HG02870 (cell line): ENCODE measurements at regions not wholly inside any gene's neighbourhood (a gene's known extent, or its start where the extent isn't known, plus 50 kb on each side); places are given as distances from the start of the nearest gene placed in this dataset.

Experiments used
- ATAC-seq: cut with Tn5 transposase; IDR thresholded peaks from one replicate; pipeline ENCODE4 v1.9.1; 2021; ENCODE audit warnings: mild to moderate bottlenecking, moderate library complexity; ENCODE audit not compliant: unreplicated experiment

DNA sequence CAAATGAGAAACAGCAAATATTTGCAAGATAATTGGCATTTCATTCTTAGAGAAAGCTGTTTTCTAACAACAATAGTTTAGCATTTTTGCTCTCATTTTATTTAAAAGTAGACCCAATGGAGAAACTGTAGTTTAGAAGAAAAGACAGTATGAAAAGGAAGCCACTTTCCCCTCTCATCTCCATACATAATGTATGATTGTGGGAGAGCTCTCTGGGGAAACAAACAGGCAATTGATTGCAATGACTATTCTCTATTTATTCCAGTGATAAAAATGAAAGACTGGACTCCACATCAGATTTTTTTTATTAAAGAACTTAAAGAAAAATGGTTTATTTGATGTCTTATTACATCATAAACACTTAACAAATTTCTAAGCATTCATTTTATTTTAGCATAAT, 116.8 kb upstream of the SASH1 start:
- no peak for ATAC-seq

DNA sequence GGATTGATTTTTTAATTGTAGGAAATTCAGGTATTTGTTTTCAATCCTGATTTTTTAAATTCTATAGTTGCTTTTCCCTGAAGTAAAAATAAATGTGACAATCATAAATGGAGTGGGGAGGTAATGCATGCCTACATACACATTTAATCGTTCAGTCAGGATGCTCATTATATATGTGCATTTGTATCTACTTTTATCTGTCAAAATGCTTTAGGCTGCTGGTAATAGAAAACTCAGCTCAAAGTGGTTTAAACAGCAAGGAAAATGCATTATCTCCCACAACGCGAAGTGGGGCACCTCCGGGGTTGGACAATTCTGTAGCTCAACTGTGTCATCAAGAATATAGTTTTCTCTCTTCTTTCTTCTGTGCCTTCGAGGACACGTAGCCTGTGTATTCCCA, 116.4 kb upstream of the SASH1 start:
- ATAC-seq = no peak

DNA sequence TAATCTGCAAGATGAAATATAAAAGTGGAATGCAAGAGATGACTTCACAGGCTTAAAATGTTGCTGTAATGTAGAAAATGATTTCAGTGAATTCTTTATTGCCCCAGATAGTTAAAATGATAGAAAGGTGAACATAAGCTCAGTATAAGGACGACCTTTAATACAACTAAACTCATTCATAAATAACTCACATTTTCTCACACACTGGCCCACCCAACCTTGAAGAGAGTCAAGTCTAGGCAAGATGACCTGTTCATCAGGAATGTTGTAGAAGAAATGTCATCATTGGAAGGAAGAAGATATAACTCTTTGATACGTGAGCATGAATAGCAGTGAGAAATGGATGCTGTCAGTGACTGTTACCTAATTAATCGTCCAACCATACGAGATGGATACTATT, 111.1 kb upstream of the SASH1 start:
- no peak for ATAC-seq

DNA sequence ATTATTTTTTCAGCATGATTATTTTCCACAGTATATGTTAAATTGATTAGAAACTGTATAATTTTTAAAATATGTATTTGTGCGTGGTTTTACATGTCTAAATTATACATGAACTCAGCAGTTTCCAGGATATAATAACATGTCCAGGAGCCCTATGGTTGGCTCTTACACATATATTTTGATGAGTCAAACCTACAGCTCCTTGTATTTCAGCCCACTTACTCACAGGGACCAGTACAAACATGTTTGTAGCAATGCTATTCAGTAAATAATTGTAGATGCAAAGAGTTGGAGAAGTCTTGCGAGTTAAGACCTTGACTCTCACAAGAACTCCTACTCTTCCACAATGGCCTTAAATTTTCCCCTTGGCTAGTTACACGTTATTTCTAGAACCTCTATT, 107.2 kb upstream of the SASH1 start:
- ATAC-seq = no peak

DNA sequence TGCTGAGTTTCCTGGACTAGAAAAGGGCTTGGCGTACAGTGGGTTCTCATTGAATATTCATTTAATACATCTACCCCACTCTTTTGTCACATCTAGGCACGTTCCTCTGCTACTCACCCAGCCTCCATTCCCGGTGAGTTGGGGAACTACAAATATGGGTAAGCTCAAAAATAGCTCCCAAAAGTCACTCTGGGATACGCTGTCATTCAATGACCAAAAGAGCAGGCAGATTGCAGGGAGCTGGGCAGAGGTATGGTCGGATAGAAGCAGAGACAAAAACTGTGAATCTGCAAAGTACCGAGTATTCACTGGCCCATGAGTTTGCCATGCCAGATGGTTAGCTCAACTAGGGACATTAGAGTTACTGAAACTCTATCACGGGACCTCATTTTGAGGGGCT, 103.9 kb upstream of the SASH1 start:
- ATAC-seq = no peak

DNA sequence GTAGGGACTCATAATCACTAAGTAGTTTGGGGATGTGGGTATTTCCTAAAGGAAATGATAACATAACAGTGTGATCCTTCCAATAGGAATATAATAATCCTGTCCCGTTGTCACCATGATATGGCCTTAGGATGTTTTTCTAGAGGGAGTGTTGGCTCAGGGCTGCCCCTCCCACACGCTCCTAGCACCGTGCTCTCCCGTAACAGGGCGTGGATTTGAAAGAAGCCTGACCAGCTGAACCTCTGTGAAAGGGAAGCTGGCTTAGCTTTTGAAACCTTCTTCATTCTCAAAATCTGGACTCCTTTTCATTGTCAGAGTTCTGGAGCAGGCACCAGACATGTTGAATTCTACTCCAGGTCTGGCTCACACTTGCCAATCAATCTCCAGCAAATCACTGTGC, 103.4 kb upstream of the SASH1 start:
- no peak for ATAC-seq

DNA sequence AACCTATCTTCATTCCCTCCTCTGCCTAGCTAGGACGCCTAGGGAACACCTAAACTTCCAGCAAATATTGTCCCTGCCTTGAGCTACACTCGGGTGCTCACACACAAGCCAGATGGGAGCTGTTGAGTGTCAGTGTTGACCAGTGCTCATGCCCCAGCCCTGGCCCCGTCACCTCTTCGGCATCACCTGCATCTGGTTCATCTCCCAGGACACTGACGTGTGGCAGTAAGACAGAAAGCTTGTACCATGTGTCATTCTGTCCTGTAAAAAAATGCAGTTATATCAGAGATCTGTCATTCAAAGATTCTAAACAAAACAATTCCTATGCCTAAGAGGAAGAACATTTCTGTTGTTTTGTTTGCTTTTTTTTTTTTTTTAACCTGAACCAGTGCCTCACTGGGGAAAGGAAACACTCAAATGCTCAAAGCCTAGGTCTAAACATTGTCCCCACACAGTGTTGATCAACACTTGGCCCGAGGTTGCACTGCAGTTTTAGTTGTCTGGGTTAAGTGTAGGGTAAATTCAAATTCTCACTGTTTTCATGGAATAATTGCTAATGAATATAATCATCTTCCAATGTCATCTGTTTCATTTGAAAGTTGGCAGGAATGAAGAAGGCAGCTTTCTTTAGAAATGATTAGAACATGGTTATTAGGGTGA, 102.7 kb upstream of the SASH1 start:
- ATAC-seq = no peak

DNA sequence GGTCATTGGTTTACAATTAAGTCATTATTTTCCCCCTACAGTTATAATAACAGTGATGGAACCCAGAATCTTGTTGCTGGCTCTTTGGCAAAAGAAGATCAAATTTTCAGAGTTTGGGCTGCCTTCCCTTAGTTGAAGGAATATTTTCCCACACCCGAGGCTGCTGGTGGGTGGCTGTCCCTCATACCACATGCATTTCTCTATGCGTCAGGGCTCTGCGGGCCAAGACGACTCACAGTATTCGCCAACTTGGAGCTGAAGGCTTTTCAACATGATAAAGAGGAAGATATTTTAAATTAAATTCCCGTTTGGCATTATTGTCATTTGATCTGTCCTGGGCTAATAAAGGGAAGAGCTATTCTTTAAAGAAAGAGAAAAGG, 102.2 kb upstream of the SASH1 start:
- no peak for ATAC-seq

DNA sequence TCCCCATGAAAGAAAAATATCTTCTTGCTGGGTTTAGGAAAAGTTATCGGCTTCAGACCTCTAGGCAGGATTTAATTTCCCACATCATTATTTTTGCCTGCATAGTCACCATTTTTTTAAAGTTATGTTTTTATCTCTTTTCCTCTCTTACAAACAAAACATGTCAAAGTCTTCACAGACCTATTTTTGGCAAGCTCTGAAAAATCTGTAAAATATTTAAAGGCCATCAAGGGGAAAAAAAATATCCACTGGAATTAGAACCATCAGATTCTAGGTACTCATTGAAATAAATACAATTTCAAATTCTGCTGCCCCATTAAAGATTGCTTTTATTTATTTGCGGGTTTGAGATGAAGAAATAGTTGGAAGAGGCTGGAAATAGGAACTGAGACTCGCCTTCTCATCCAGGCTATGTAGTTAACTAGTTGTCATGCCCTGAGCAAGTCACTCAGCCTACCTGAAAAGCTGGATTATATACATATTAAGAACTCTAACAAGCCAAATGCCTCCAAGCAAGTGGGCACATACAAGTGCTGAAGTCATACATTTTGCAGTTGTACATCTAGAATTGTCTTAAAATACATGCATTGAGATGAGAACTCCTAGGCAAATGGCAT, 101.7 kb upstream of the SASH1 start:
- ATAC-seq = no peak

DNA sequence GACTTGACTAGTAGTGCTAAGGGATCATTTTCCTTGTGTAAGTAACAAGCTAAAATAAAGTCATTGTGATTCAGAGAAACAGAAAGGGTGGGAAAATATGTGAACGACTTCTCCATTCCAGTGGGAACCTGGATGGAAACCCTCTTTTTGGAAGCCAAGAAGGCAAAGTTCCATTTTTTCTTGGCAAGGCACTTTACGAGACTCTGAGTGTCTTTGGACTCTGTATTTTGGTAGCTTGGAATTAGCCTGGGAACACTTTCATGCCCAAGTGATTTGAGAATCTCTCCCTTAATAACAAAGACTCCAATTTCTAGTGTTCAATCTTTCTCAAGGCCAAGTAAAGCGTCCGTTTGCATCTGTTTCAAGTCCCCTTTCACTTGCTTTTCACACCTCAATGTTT, 100.5 kb upstream of the SASH1 start:
- no peak for ATAC-seq

DNA sequence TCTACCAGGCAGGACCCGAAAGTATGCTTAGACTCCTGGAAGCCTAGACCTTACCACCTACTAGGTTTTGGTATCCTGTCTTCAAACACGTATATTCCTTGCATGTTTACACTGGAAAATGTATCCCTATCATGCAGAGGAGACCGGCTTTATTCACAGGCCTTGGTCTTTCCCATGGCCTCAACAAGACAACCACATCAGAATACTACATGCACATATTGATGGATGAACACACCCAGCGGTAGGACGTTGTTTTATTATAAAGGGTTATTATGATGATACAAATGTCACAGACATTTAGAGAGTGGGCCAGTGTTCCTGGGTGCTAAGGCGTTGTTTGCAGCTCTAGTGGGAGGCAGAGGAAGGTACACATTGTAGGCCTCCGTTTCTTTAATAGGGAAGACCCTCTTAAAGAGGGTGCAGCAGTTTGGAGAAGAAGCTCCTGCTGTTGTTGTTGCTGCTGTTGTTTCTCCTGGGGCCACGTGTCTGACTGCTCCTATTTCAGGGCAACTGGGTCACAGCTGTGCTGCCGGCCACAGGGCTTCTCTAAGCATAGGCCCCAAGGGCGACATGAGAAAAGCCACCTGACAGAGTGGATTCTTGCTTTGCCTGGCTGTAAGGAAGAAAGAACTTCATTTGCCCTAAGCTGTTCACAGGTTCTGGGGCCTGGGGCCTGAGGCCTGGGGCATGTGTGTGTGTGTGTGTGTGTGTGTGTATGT, 98.3 kb upstream of the SASH1 start:
- ATAC-seq = no peak

DNA sequence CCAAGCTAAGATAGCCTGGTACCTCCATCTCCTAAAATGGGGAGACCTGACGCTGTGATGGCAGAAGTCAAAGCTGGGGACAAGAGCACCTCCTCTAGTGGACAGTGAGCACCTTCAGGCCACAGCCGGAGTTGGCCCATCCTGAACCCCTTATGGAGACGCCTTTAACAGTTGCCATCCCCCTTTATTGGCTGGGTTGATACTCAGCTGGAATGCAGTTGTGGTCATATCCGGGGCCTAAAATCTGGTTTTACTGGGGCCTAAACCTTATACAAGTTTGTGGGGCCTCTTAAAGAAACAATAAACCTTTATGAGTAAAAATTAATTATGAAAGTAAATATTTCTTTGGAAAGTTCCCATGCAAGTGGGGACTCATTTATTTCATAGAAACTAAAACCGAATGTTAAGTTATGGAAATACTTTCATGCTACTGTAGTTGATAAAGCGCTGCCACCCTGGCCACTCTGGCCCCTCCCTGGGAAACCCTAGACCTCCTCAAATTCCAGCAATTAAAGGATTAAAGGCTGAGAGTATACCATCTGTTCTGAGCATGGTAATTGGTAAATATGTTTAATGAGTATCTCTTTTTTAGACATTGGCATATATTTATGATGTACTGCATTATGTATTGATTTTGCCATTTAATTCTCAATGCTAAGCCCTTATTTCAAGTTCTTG, 95.1 kb upstream of the SASH1 start:
- ATAC-seq = no peak

DNA sequence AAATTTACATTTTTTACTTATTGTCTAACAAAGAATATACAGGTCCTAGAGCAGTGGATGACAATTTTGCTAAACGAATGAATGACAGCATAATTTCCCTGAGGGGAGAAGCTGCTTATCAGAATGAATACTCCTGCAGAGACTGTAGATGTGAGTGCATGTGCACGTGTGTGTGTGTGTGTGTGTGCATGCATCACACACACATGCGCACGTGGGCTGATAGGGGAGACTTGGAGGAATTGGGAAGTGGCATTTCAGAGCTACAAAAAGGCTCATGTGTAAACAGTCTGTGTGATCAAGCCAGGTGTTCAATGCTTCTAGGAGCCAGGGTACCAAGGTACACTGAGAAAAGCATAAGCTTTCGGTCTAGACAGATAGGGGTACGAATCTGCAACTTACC, 93.5 kb upstream of the SASH1 start:
- ATAC-seq = no peak

DNA sequence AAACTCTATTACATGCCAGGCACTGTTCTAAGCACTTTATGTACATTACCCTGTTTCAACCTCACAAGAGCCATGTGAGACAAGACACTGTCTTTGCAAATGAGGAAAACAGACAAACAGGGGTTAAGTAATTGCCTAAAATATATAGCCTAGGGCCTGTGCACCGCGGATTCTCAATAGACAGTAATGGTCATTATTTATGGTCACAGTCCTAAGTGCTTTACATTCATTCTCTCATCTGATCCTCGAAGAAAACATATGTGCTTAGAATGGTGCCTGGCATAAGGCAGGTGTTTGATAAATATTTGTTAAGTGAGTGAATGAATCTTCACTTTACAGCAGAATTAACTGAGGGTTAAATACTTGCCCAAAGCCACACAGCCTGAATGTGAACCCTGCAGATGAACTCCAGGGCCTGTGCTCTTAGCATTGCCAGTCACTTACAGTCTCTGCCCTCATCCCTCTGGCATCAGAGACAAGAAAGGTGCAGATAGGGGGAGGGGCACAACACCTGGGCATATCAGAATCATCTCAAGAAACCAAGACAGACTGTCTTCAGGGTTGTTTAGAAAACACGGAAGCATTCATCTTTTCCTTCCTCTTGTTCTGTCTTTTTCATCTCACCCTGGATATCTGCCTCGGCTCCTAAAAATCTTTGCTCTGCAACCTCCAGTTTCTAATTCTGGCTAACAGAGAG, 92.8 kb upstream of the SASH1 start:
- ATAC-seq = no peak

DNA sequence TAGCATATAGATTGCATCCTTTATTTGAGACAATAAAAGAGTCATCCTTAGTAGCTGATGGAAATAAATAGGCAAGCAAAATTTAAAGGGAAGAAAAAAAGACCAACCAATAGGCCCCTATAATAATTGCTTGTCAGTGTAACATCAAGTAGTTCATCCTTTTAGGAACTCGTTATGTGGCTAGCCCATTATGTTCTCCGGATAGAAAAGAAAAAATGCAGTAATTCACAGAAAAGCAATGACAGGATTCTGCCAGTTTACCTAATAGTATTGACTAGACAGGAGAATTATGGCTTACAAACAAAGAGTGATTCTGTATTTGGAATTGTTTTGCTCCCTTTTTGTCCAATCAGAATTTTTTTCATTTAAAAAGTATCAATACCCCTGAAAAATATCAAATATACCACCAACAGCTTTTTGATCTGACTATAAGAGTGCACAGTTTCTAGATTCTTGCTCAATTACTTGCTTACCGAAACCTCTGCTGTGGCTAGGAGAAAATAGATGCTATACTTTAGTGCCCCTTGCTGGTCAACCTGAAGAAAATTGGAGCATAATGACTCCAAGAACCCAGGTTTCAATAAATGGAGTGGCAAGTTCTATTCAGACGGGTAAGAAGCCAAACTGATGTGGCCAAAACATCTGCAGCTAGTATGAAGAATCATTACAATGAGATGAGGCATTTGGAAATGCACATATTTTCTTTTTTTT, 91.5 kb upstream of the SASH1 start:
- no peak for ATAC-seq

DNA sequence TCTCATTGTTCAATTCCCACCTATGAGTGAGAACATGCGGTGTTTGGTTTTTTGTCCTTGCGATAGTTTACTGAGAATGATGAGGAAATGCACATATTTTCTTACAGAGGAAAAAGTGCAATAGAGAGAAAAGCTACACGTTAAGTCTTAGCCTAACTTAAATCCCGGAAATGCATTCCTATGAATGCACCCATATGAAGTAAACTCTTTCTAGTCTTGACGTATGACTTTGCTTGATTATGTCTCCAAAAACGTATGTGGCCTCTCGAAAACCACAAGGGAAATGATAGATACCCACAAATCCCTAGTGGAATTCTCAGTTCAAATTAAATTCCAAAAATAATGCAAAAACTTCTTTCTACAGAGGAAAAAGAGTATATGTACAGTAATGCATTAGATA, 90.7 kb upstream of the SASH1 start:
- ATAC-seq = no peak

DNA sequence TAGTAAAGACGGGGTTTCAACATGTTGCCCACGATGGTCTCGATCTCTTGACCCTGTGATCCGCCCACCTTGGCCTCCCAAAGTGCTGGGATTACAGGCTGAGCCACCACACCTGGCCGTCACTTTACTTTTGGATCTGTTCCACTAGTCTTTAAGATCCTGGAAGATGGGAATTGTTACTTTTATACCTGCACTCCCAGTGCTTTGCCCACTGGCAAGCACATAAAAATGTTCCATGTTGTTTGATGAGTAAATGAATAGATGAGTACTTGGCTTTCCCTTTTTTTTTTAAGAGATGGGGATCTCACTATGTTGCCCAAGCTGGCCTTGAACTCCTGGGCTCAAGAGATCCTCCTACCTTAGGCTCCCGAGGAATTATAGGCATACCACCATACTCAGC, 84.8 kb upstream of the SASH1 start:
- no peak for ATAC-seq

DNA sequence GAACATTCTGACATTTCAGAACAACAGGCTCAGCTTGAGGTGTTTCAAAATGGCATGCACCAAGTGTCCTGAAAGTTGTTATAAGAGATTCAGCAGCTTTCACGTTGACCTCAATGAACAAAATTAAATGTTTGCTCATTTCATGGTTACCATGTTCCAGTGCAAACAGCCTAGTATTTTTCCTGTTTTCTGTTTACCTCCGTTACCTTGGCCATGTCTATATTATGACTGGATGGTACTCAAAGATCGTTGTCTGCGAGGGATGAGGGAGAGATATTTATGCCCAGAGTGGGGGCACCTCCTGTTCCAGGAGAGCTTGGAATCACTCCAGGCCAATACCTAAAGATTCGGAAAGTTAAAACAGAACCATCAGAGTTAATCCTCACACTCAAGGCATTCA, 83.8 kb upstream of the SASH1 start:
- ATAC-seq = no peak

DNA sequence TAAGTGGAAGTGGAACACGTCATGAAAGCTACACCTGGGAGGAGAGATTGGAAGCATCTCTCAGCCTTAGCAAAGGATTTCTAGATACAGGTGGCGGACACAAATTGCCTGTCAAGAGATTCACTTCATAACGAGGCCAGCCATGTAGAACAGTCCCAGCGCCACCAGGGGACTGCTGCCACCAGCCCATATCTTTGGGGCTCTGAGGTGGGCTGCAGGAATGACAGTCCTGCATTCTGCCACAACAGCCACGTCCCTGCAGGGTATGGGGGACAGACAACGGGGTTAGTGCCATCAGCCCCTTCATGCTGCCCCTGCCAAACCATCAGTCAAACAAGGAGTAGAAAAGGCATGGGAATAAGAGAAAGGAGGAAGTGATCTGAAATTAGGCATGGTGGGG, 81.2 kb upstream of the SASH1 start:
- ATAC-seq = no peak

DNA sequence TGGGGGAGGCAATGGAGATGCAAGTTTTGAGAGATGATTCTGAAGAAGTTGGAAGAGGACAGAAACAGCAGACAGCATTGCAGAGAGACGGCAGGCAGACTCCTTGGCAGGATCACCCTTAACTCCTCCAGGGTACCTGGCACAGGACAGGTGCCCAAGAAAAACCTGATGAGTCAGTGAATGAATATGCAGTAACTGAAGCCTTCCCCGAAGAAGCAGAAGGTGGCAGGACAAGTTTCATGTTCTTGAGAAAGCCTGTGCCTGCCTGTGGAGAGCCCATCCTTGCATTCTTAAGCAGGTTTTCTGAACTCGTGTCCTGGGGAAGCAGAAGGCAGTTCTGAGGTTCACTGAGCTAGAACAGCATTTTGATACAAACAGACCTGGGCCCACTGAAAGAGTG, 79.6 kb upstream of the SASH1 start:
- no peak for ATAC-seq

DNA sequence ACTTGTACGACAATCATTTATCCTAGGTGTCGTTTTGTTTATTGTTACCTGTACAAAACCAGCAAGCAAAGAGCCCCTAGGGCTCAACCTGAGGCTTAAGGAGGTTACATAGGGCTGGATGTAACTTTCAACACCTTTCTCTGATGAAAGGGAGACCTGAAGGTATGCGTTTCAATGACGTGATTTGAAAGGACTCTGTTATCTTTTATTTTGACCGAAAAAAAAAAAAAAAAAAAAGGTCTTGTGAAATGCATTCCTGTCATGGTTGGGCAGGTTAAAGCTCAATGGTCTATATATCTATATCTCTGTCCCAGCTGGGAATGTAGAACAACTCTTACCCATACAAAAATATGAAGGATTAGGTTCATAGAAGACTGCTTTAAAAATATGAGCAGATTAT, 78.7 kb upstream of the SASH1 start:
- no peak for ATAC-seq
